IPS-18a (cell line): ENCODE measurements at regions not wholly inside any gene's neighbourhood (a gene's known extent, or its start where the extent isn't known, plus 50 kb on each side); places are given as distances from the start of the nearest gene placed in this dataset.
A peak's percentile ranks its signal among the peaks of the same experiment; 100 is the strongest.

ENCODE experiments used
- H3K27ac ChIP-seq: one replicate; pipeline ENCODE4 v1.5.1; 2013; ENCODE audit warnings: low read length
- H3K27me3 ChIP-seq: one replicate; pipeline ENCODE4 v1.6.1; 2013; ENCODE audit warnings: mild to moderate bottlenecking, low read length; ENCODE audit not compliant: control insufficient read depth, insufficient read depth
- H3K36me3 ChIP-seq: one replicate; pipeline ENCODE4 v1.6.1; 2013; ENCODE audit warnings: low read depth, low read length; ENCODE audit not compliant: control insufficient read depth
- H3K4me1 ChIP-seq: one replicate; pipeline ENCODE4 v1.6.1; 2013; ENCODE audit warnings: low read depth, low read length; ENCODE audit not compliant: control insufficient read depth
- H3K4me3 ChIP-seq: one replicate; pipeline ENCODE4 v1.5.1; 2013; ENCODE audit warnings: low read length
- H3K9ac ChIP-seq: one replicate; pipeline ENCODE4 v1.6.1; 2013; ENCODE audit warnings: mild to moderate bottlenecking, low read length, moderate library complexity
- H3K9me3 ChIP-seq: one replicate; pipeline ENCODE4 v1.6.1; 2013; ENCODE audit warnings: low read depth, low read length; ENCODE audit not compliant: control insufficient read depth

GRCh38 chr12:107306141-107306659, 212.9 kb upstream of the CRY1 start:
- Histone ChIP-seq H3K4me1 (peaks cover 16% of the 10 kb centered on the region), H3K36me3 (no peaks in the 10 kb centered on the region), H3K9ac (no peak overlapping the region), H3K4me3 (peak overlapping the region; percentile 20), H3K9me3 (no peaks in the 10 kb centered on the region), H3K27me3 (no peaks in the 10 kb centered on the region), H3K27ac (no peak overlapping the region)

- no peaks in the 10 kb centered on the region for H3K9me3 ChIP-seq
- H3K27me3 ChIP-seq = no peaks in the 10 kb centered on the region
- no peak overlapping the region for H3K4me3 ChIP-seq
- no peak overlapping the region for H3K9ac ChIP-seq
- no peak overlapping the region for H3K27ac ChIP-seq
- H3K36me3 ChIP-seq = no peaks in the 10 kb centered on the region
- H3K4me1 ChIP-seq = peaks cover 16% of the 10 kb centered on the region
Measured at GRCh38 chr12:107308310-107308709, 215.0 kb upstream of the CRY1 start.

- no peak overlapping the region for H3K4me3 ChIP-seq
- no peak overlapping the region for H3K9ac ChIP-seq
Measured at GRCh38 chr12:107309020-107309419, 215.7 kb upstream of the CRY1 start.

GRCh38 chr12:107310621-107311020, 217.3 kb upstream of the CRY1 start:
- H3K36me3 ChIP-seq = no peaks in the 10 kb centered on the region
- H3K9ac ChIP-seq = no peak overlapping the region
- peaks cover 11% of the 10 kb centered on the region for H3K27me3 ChIP-seq
- H3K9me3 ChIP-seq = no peaks in the 10 kb centered on the region
- peaks cover 11% of the 10 kb centered on the region for H3K4me1 ChIP-seq
- H3K4me3 ChIP-seq = no peak overlapping the region
- H3K27ac ChIP-seq = no peak overlapping the region

More at GRCh38 chr12:107309020-107309419, 215.7 kb upstream of the CRY1 start:
- no peaks in the 10 kb centered on the region for H3K9me3 ChIP-seq
- no peak overlapping the region for H3K27ac ChIP-seq
- peaks cover 16% of the 10 kb centered on the region for H3K4me1 ChIP-seq
- H3K27me3 ChIP-seq = no peaks in the 10 kb centered on the region
- no peaks in the 10 kb centered on the region for H3K36me3 ChIP-seq

- H3K9ac ChIP-seq = no peak overlapping the region
- H3K9me3 ChIP-seq = no peaks in the 10 kb centered on the region
- H3K27me3 ChIP-seq = peaks cover 11% of the 10 kb centered on the region
- H3K4me3 ChIP-seq = no peak overlapping the region
- no peak overlapping the region for H3K27ac ChIP-seq
- H3K4me1 ChIP-seq = peaks cover under 1% of the 10 kb centered on the region
- no peaks in the 10 kb centered on the region for H3K36me3 ChIP-seq
Measured at GRCh38 chr12:107311682-107312081, 218.3 kb upstream of the CRY1 start.

- Histone ChIP-seq H3K9me3 (no peaks in the 10 kb centered on the region), H3K27ac (no peak overlapping the region), H3K4me3 (peak overlapping the region; percentile 82), H3K4me1 (peaks cover 2% of the 10 kb centered on the region), H3K27me3 (peaks cover 65% of the 10 kb centered on the region), H3K9ac (no peak overlapping the region), H3K36me3 (no peaks in the 10 kb centered on the region)
Measured at GRCh38 chr12:107317751-107318555, 224.6 kb upstream of the CRY1 start.

DNA sequence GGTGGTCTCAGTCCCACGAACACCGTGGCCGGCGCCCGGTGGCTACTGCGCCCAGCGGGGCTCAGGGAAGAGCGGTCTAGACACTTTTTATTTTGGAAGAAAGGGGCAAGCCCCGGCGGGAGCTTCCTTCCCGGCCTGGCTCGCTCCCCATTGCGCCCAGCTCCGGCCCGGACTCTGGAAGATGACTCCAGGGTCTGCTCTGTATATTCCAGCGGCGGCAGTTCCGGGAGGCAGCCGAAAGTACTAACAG, 225.1 kb upstream of the CRY1 start:
- H3K36me3 ChIP-seq = no peaks in the 10 kb centered on the region
- H3K9me3 ChIP-seq = no peaks in the 10 kb centered on the region
- H3K27me3 ChIP-seq = peaks cover 71% of the 10 kb centered on the region
- H3K4me3 ChIP-seq = peak overlapping the region; percentile 82
- no peak overlapping the region for H3K27ac ChIP-seq
- H3K9ac ChIP-seq = no peak overlapping the region
- H3K4me1 ChIP-seq = peaks cover 2% of the 10 kb centered on the region

GRCh38 chr12:107318806-107319532, 225.6 kb upstream of the CRY1 start:
- Histone ChIP-seq H3K36me3 (no peaks in the 10 kb centered on the region), H3K9ac (no peak overlapping the region), H3K27me3 (peaks cover 75% of the 10 kb centered on the region), H3K27ac (no peak overlapping the region), H3K4me3 (peak overlapping the region; percentile 82), H3K9me3 (no peaks in the 10 kb centered on the region), H3K4me1 (peaks cover 2% of the 10 kb centered on the region)

DNA sequence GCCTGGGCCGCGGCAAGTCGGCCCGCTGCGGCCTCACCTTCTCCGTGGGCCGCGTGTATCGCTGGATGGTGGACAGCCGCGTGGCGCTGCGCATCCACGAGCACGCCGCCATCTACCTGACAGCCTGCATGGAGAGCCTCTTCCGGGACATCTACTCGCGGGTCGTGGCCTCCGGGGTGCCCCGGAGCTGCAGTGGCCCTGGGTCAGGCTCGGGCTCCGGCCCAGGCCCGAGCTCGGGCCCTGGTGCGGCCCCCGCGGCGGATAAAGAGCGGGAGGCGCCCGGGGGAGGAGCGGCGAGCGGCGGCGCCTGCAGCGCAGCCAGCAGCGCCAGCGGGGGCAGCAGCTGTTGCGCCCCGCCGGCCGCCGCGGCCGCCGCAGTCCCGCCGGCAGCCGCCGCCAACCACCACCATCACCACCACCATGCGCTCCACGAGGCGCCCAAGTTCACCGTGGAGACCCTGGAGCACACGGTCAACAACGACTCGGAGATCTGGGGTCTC, 226.2 kb upstream of the CRY1 start:
- no peak overlapping the region for H3K9ac ChIP-seq
- H3K4me3 ChIP-seq = peak overlapping the region; percentile 82
- no peak overlapping the region for H3K27ac ChIP-seq
- H3K9me3 ChIP-seq = no peaks in the 10 kb centered on the region
- peaks cover 2% of the 10 kb centered on the region for H3K4me1 ChIP-seq
- H3K27me3 ChIP-seq = peaks cover 73% of the 10 kb centered on the region
- no peaks in the 10 kb centered on the region for H3K36me3 ChIP-seq

GRCh38 chr12:107320033-107320928, 226.9 kb upstream of the CRY1 start:
- Histone ChIP-seq H3K27me3 (peaks cover 67% of the 10 kb centered on the region), H3K27ac (no peak overlapping the region), H3K36me3 (no peaks in the 10 kb centered on the region), H3K4me1 (peaks cover 2% of the 10 kb centered on the region), H3K9ac (no peak overlapping the region), H3K4me3 (peak overlapping the region; percentile 82), H3K9me3 (no peaks in the 10 kb centered on the region)
